ENCODE measurements at regions not wholly inside any gene's neighbourhood (a gene's known extent, or its start where the extent isn't known, plus 50 kb on each side); places are given as distances from the start of the nearest gene placed in this dataset.

DNA sequence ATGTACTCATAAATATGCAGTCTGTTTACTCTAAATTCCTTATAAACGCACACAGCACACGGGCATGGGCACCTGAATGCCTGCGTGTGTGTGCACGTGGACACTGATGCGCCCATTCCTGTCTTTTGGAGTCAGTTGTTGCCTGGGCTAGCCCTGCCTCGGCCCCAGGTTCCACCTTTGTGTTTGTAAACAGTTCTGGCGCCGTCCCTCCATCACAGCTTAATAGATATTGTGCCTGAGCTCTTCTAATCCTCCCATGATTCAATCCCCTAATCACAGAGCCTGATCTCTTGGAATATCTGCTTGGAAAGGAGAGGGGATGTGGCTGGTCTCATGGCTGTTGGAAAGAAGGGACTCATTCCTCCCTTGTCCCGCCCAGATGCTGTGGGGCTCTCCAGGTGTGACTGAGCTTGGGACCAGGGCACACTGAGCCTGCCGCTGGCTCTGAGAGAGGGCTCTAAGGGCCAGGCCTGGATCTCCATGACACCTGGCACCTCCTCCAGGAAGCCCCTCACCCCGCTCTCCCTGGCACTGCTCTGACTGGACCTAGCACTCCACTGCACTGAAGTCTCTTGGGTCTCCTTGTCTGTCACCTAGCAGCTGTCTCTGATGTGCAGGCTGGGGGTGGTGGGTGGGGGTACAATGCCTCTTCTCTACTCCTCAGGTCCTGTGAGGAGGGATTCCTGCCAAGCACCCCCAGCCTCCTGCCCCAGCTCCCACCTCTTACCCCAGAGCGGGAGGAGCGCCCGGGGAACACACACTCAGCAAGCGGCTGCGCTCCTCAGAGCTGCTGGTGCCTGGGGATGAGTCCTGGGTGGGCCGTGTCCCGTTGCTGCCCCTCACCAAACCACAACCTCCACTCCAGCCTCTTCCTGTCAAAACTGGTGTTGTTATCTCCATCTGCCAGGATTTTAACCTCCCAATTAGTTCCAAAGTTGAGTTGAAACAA is 181.3 kb downstream of the INHBB start:
- no peaks in the 10 kb centered on the region for H3K36me3 ChIP-seq
- no peak overlapping the region for H3K27ac ChIP-seq
- no peak for DNase-seq
- H3K27me3 ChIP-seq: no peaks in the 10 kb centered on the region
- no peaks in the 10 kb centered on the region for H3K9me3 ChIP-seq
- H3K4me1 ChIP-seq: no peaks in the 10 kb centered on the region
- TF ChIP-seq, protein P1, sequence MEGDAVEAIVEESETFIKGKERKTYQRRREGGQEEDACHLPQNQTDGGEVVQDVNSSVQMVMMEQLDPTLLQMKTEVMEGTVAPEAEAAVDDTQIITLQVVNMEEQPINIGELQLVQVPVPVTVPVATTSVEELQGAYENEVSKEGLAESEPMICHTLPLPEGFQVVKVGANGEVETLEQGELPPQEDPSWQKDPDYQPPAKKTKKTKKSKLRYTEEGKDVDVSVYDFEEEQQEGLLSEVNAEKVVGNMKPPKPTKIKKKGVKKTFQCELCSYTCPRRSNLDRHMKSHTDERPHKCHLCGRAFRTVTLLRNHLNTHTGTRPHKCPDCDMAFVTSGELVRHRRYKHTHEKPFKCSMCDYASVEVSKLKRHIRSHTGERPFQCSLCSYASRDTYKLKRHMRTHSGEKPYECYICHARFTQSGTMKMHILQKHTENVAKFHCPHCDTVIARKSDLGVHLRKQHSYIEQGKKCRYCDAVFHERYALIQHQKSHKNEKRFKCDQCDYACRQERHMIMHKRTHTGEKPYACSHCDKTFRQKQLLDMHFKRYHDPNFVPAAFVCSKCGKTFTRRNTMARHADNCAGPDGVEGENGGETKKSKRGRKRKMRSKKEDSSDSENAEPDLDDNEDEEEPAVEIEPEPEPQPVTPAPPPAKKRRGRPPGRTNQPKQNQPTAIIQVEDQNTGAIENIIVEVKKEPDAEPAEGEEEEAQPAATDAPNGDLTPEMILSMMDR (IDR thresholded peaks at IDR 0.05): no peak
- no peak for TF ChIP-seq POLR2A (IDR thresholded peaks at IDR 0.05)
- no peak overlapping the region for H3K4me3 ChIP-seq

- no peak for DNase-seq
- Histone ChIP-seq H3K4me3 (no peak overlapping the region), H3K27ac (no peak overlapping the region), H3K27me3 (no peaks in the 10 kb centered on the region), H3K9me3 (no peaks in the 10 kb centered on the region), H3K36me3 (no peaks in the 10 kb centered on the region), H3K4me1 (no peaks in the 10 kb centered on the region)
- no peak for TF ChIP-seq POLR2A (IDR thresholded peaks at IDR 0.05)
- TF ChIP-seq, protein P1 (IDR thresholded peaks at IDR 0.05): no peak
Observed at GRCh38 chr2:120528051-120528692, 182.2 kb downstream of the INHBB start.

GRCh38 chr2:120528693-120529076 is 182.7 kb downstream of the INHBB start:
- no peaks in the 10 kb centered on the region for H3K36me3 ChIP-seq
- no peak for DNase-seq
- H3K4me3 ChIP-seq: no peak overlapping the region
- no peak for TF ChIP-seq POLR2A (IDR thresholded peaks at IDR 0.05)
- TF ChIP-seq, protein P1 (IDR thresholded peaks at IDR 0.05): no peak
- H3K27ac ChIP-seq: no peak overlapping the region
- H3K27me3 ChIP-seq: no peaks in the 10 kb centered on the region
- H3K9me3 ChIP-seq: no peaks in the 10 kb centered on the region
- H3K4me1 ChIP-seq: no peaks in the 10 kb centered on the region

GRCh38 chr2:120530781-120531180 is 184.8 kb downstream of the INHBB start:
- no peak for DNase-seq
- Histone ChIP-seq H3K4me1 (no peaks in the 10 kb centered on the region), H3K9me3 (no peaks in the 10 kb centered on the region), H3K27me3 (no peaks in the 10 kb centered on the region), H3K4me3 (no peak overlapping the region), H3K36me3 (no peaks in the 10 kb centered on the region), H3K27ac (no peak overlapping the region)
- TF ChIP-seq, protein P1 (IDR thresholded peaks at IDR 0.05): no peak
- no peak for TF ChIP-seq POLR2A (IDR thresholded peaks at IDR 0.05)

DNA sequence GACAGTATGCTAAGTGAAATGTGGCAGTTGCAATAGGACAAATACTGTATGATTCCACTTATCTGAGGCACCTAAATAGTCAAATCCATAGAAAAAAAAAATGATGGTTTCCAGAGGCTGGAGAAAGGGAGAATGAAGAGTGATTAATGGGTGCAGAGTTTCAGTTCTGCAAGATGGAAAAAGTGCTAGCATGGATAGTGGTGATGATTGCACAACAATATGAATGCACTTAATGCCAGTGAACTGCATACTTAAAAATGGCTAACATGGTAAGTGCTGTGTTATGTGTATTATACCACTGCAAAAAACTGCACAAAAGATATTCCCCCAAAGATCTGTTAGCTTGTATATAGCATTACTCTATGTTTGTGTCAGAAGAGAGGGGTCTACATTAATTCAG is 185.4 kb downstream of the INHBB start:
- no peaks in the 10 kb centered on the region for H3K27me3 ChIP-seq
- no peaks in the 10 kb centered on the region for H3K36me3 ChIP-seq
- no peak for TF ChIP-seq POLR2A (IDR thresholded peaks at IDR 0.05)
- TF ChIP-seq, protein P1 (IDR thresholded peaks at IDR 0.05): no peak
- H3K4me3 ChIP-seq: no peak overlapping the region
- H3K4me1 ChIP-seq: no peaks in the 10 kb centered on the region
- no peaks in the 10 kb centered on the region for H3K9me3 ChIP-seq
- H3K27ac ChIP-seq: no peak overlapping the region
- no peak for DNase-seq
